ENCODE measurements at regions not wholly inside any gene's neighbourhood (a gene's known extent, or its start where the extent isn't known, plus 50 kb on each side); places are given as distances from the start of the nearest gene placed in this dataset.

DNA sequence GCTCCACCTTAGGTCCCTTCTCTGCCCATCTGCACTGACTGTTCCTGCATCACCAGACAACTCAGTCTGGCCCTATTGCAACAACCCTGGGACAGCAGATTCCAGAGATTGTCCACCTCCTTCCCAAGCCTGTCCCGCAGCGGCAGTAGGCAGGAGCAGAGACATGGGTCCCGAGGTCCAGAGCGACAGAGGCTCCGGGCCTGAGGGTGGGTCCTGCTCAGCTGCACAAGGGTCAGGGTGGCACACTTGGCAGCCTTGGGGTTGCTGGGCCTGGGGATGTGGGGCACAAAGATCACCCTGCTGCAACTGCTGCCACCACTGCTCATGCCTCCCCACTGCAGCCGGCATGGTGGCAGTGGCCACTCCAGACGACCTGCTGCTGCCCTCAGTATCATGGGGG lies 674.5 kb downstream of the SH3BGRL start:
- Histone ChIP-seq H4K5ac (ENCODE audit: low read depth, low read length) (no peak overlapping the region), H2BK15ac (ENCODE audit: low read depth, low read length) (no peak overlapping the region), H4K8ac (ENCODE audit: low read depth in 2 of 2, low read length in 2 of 2) (no peak overlapping the region), H3K9me1 (ENCODE audit: insufficient read depth, low read length) (no peaks in the 10 kb centered on the region), H3K4ac (ENCODE audit: low read depth, low read length) (no peak overlapping the region), H2BK120ac (ENCODE audit: low read depth, low read length) (no peak overlapping the region), H3K4me3 (ENCODE audit: insufficient read depth, low read depth, low read length) (no peak overlapping the region), H4K91ac (ENCODE audit: insufficient read depth, low read depth, low read length) (no peak overlapping the region), H3K14ac (replicated peaks; ENCODE audit: low read depth, low read length) (no peak overlapping the region), H3K79me1 (ENCODE audit: low read depth in 1 of 2, low read length in 2 of 2) (no peaks in the 10 kb centered on the region), H3K18ac (ENCODE audit: low read depth, low read length) (no peak overlapping the region), H2AK9ac (replicated peaks; ENCODE audit: low read depth, low read length, poor library complexity) (no peak overlapping the region), H3K27ac (ENCODE audit: insufficient read depth, low read length) (no peak overlapping the region), H2BK20ac (ENCODE audit: low read depth, low read length) (no peak overlapping the region), H3K4me2 (ENCODE audit: low read depth, low read length) (no peak overlapping the region), H3K36me3 (ENCODE audit: control insufficient read depth, insufficient read depth, low read length) (no peaks in the 10 kb centered on the region), H3K9me3 (ENCODE audit: control insufficient read depth, insufficient read depth, low read length) (peaks cover 16% of the 10 kb centered on the region), H3K23ac (ENCODE audit: low read depth, low read length) (no peak overlapping the region), H4K20me1 (ENCODE audit: insufficient read depth, low read length) (no peaks in the 10 kb centered on the region), H2BK5ac (ENCODE audit: low read depth, low read length, poor library complexity, severe bottlenecking) (no peak overlapping the region), H3K27me3 (ENCODE audit: control insufficient read depth, insufficient read depth, low read length) (no peaks in the 10 kb centered on the region), H3K9ac (ENCODE audit: low read depth, low read length) (no peak overlapping the region), H3K56ac (ENCODE audit: extremely low read depth, insufficient read depth, low read length) (no peak overlapping the region), H3K4me1 (ENCODE audit: control insufficient read depth, insufficient read depth, low read length) (no peaks in the 10 kb centered on the region), H2AFZ (replicated peaks; ENCODE audit: low read length, poor library complexity) (no peak overlapping the region), H2AK5ac (ENCODE audit: low read depth, low read length) (no peak overlapping the region)
- no CpG with 5 or more reads among the region's 7 CpGs for WGBS, 2 experiments (ENCODE audit: extremely low coverage in 2 of 2, insufficient read length in 1 of 2)
- in situ Hi-C loops (cut with MboI; ENCODE audit: low sequenced_read_pairs): no loop called here
- CTCF ChIA-PET: no interaction called here
- POLR2A ChIA-PET (ENCODE audit: unreplicated experiment): no interaction called here
- TF ChIP-seq SMC3 (IDR thresholded peaks at IDR 0.05; ENCODE audit: low read depth, low read length): no peak
- no peak for TF ChIP-seq CEBPB (IDR thresholded peaks at IDR 0.05; ENCODE audit: low read depth, low read length)
- TF ChIP-seq MXI1 (IDR thresholded peaks at IDR 0.05; ENCODE audit: borderline replicate concordance, low read depth, low read length): no peak
- TF ChIP-seq POLR2A (IDR thresholded peaks at IDR 0.05; ENCODE audit: low read depth, low read length): no peak
- TF ChIP-seq BHLHE40 (IDR thresholded peaks at IDR 0.05; ENCODE audit: low read depth, low read length): no peak
- TF ChIP-seq, protein P1, sequence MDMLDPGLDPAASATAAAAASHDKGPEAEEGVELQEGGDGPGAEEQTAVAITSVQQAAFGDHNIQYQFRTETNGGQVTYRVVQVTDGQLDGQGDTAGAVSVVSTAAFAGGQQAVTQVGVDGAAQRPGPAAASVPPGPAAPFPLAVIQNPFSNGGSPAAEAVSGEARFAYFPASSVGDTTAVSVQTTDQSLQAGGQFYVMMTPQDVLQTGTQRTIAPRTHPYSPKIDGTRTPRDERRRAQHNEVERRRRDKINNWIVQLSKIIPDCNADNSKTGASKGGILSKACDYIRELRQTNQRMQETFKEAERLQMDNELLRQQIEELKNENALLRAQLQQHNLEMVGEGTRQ (IDR thresholded peaks at IDR 0.05; ENCODE audit: low read depth, low read length): no peak
- TF ChIP-seq FOS (IDR thresholded peaks at IDR 0.05; ENCODE audit: low read depth, low read length): no peak
- TF ChIP-seq, protein P2, sequence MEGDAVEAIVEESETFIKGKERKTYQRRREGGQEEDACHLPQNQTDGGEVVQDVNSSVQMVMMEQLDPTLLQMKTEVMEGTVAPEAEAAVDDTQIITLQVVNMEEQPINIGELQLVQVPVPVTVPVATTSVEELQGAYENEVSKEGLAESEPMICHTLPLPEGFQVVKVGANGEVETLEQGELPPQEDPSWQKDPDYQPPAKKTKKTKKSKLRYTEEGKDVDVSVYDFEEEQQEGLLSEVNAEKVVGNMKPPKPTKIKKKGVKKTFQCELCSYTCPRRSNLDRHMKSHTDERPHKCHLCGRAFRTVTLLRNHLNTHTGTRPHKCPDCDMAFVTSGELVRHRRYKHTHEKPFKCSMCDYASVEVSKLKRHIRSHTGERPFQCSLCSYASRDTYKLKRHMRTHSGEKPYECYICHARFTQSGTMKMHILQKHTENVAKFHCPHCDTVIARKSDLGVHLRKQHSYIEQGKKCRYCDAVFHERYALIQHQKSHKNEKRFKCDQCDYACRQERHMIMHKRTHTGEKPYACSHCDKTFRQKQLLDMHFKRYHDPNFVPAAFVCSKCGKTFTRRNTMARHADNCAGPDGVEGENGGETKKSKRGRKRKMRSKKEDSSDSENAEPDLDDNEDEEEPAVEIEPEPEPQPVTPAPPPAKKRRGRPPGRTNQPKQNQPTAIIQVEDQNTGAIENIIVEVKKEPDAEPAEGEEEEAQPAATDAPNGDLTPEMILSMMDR (conservative IDR thresholded peaks at IDR 0.05; ENCODE audit: low read depth, low read length): no peak
- BruUV-seq (replicated peaks): no TSS peak
- intact Hi-C loops (cut with micrococcal nuclease): no loop called here
- ATAC-seq (ENCODE audit: low read depth): no peak
- dilution Hi-C loops (cut with HindIII; ENCODE audit: low sequenced_read_pairs, unreplicated experiment): no loop called here
- DNase-seq: no peak
